Lower leg skin (tissue), 3 donors: ENCODE measurements at regions not wholly inside any gene's neighbourhood (a gene's known extent, or its start where the extent isn't known, plus 50 kb on each side); places are given as distances from the start of the nearest gene placed in this dataset.

Experiments used
- POLR2A ChIP-seq, 2 donors: fragments of 450-650 bp; IDR thresholded peaks; one replicate each; pipeline ENCODE4 v1.6.1; 2016 to 2017; ENCODE audit warnings: antibody characterized with exemption in 2 of 2, mild to moderate bottlenecking in 1 of 2, moderate library complexity in 1 of 2
- TF ChIP-seq, protein P1 (sequence below), 3 donors: fragments of 450-650 bp; IDR thresholded peaks; one replicate each; pipeline ENCODE4 v1.5.1; 2016; ENCODE audit warnings: antibody characterized with exemption in 3 of 3, mild to moderate bottlenecking in 3 of 3, moderate library complexity in 2 of 3

GRCh38 chr5:31049461-31049860, 144.0 kb upstream of the CDH6 start:
- TF ChIP-seq, protein P1, sequence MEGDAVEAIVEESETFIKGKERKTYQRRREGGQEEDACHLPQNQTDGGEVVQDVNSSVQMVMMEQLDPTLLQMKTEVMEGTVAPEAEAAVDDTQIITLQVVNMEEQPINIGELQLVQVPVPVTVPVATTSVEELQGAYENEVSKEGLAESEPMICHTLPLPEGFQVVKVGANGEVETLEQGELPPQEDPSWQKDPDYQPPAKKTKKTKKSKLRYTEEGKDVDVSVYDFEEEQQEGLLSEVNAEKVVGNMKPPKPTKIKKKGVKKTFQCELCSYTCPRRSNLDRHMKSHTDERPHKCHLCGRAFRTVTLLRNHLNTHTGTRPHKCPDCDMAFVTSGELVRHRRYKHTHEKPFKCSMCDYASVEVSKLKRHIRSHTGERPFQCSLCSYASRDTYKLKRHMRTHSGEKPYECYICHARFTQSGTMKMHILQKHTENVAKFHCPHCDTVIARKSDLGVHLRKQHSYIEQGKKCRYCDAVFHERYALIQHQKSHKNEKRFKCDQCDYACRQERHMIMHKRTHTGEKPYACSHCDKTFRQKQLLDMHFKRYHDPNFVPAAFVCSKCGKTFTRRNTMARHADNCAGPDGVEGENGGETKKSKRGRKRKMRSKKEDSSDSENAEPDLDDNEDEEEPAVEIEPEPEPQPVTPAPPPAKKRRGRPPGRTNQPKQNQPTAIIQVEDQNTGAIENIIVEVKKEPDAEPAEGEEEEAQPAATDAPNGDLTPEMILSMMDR (IDR thresholded peaks at IDR 0.05): no peak
- no peak for TF ChIP-seq POLR2A (IDR thresholded peaks at IDR 0.05)
